Panc1 (cell line): ENCODE measurements at regions not wholly inside any gene's neighbourhood (a gene's known extent, or its start where the extent isn't known, plus 50 kb on each side); places are given as distances from the start of the nearest gene placed in this dataset.
A peak's percentile ranks its signal among the peaks of the same experiment; 100 is the strongest.

ENCODE experiments used
- ATAC-seq: fragments of 200-7000 bp; cut with Tn5 transposase; 2 replicates; pipeline ENCODE4 v1.9.1; 2020; ENCODE audit warnings: mild to moderate bottlenecking, moderate library complexity
- BruUV-seq: library from RNA; stranded (reverse); fragments of 400-500 nt; replicated peaks from 2 replicates; lab custom pipeline; 2021; lab: Mats Ljungman, UMichigan
- CTCF ChIA-PET: fragments of 300-600 bp; sonication (Branson Sonifier 250); formaldehyde crosslinking; loops from one replicate; lab custom pipeline; 2022; ENCODE audit warnings: antibody characterized with exemption; lab: Charles Lee
- POLR2A ChIA-PET: fragments of 300-600 bp; sonication (Branson Sonifier 250); formaldehyde crosslinking; loops from one replicate; lab custom pipeline; 2022; ENCODE audit warnings: antibody characterized with exemption; lab: Charles Lee
- DNase-seq: peaks from one replicate; pipeline ENCODE4 v3.0.0-alpha.2; 2010; ENCODE audit warnings: low read depth, low spot score
- H3K27ac ChIP-seq: 2 replicates; pipeline ENCODE4 v1.5.1; 2011; ENCODE audit warnings: mild to moderate bottlenecking, low read length, inconsistent platforms
- H3K27me3 ChIP-seq: fragments of 200-500 bp; sonication (Bioruptor generic); 2 replicates; pipeline ENCODE4 v1.6.0; 2014; ENCODE audit warnings: low read length, inconsistent platforms; ENCODE audit not compliant: control insufficient read depth, insufficient read depth
- H3K36me3 ChIP-seq: fragments of 200-500 bp; sonication (Bioruptor generic); 2 replicates; pipeline ENCODE4 v1.5.1; 2014; ENCODE audit warnings: inconsistent platforms, mild to moderate bottlenecking, low read length, moderate library complexity; ENCODE audit not compliant: control insufficient read depth, insufficient read depth
- H3K4me1 ChIP-seq: 2 replicates; pipeline ENCODE4 v1.5.1; 2011; ENCODE audit warnings: inconsistent platforms, mild to moderate bottlenecking, low read length, moderate library complexity; ENCODE audit not compliant: control insufficient read depth, insufficient read depth
- H3K4me3 ChIP-seq, 2 experiments: 2 replicates each; pipeline ENCODE4 v1.5.1; 2011 to 2012; ENCODE audit warnings: low read depth in 2 of 2, low read length in 2 of 2, mild to moderate bottlenecking in 2 of 2, inconsistent platforms in 1 of 2, moderate library complexity in 1 of 2
- H3K9me3 ChIP-seq: fragments of 200-500 bp; sonication (Bioruptor generic); 2 replicates; pipeline ENCODE4 v1.5.1; 2014; ENCODE audit warnings: low read depth, mild to moderate bottlenecking, inconsistent platforms, low read length, moderate library complexity; ENCODE audit not compliant: control insufficient read depth, insufficient read depth
- POLR2AphosphoS5 ChIP-seq: IDR thresholded peaks from 2 replicates; pipeline ENCODE4 v1.6.1; 2012; ENCODE audit warnings: mild to moderate bottlenecking, low read depth, low read length, moderate library complexity
- SIN3A ChIP-seq: IDR thresholded peaks from 2 replicates; pipeline ENCODE4 v1.6.1; 2012; ENCODE audit warnings: low read depth, mild to moderate bottlenecking, low read length, moderate library complexity, borderline replicate concordance; ENCODE audit not compliant: insufficient read depth
- TCF7L2 ChIP-seq: IDR thresholded peaks from 2 replicates; pipeline ENCODE4 v1.6.1; 2011; ENCODE audit warnings: mild to moderate bottlenecking, low read depth, low read length, inconsistent platforms
- in situ Hi-C: cut with HindIII; loops from 2 replicates; pipeline ENCODE4 v1.10.0; 2016; ENCODE audit warnings: low sequenced_read_pairs, low pct_unique_long_range_greater_than_20kb
- intact Hi-C: fragments of 100-400 bp; cut with micrococcal nuclease; formaldehyde crosslinking; loops from one replicate; pipeline ENCODE4 v1.10.0; 2022; ENCODE audit not compliant: unreplicated experiment
- TF ChIP-seq, protein P1 (sequence below), 2 experiments: IDR thresholded peaks; 2 replicates each; pipeline ENCODE4 v1.6.1; 2011 to 2012; ENCODE audit warnings: low read depth in 2 of 2, control low read depth in 1 of 2, low read length in 1 of 2, mild to moderate bottlenecking in 1 of 2, moderate library complexity in 1 of 2; ENCODE audit not compliant: insufficient read depth in 1 of 2
- TF ChIP-seq, protein P2 (sequence below): fragments of 450-650 bp; IDR thresholded peaks from 2 replicates; pipeline ENCODE4 v1.5.1; 2017; ENCODE audit warnings: mild to moderate bottlenecking

DNA sequence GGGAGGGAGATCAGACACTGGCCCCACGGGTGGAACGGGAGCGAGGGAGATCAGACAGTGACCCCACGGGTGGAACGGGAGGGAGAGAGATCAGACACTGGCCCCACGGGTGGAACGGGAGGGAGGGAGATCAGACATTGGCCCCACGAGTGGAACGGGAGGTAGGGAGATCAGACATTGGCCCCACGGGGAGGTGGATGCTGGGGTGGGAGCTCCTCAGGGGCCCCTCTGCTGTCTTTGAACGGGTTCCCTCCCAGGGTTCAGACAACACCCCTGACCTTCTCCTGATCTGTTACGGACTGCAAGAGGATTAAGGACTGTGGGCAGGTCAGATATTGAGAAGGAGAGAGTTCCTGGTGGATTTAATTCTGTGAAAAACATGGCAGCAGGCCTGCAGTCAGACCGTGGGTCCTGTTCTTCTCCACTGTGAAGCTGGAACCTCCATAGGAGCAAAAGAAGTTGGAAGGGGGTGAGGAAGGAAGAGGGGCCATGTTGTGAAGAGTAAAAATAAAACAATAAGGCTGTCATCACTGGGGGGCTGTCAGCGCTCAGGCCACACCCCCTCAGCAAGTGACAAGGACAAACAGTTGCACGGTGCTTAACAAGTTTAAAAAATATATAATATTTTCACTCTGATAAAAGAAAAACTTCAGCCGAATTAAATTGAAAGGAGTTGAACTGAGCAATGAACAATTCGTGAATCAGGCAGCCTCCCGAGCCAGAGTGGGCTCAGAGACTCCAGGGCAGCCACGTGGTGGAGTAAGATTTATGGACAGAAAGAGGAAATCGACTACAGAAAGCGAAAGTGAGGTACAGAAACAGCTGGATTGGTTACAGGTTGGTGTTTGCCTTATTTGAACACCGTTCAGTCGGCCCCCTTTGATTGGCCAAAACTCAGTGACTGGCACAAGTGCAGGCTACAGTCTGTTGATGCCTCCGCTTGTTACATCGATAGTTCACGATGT, 348.7 kb upstream of the TNRC6C start:
- ATAC-seq (no peak), DNase-seq (no peak)
- BruUV-seq, result no TSS peak
- in situ Hi-C loops, result no loop called here
- POLR2A ChIA-PET, result interaction anchor here (0.6 to 0.7 kb wide), 2 partner anchors 58 to 474 kb away, joined by 4 to 21 read pairs; no protein-coding TSS in a partner anchor
- H3K27me3 ChIP-seq, result peaks cover 9% of the 10 kb centered on the region
- H3K36me3 ChIP-seq, result no peaks in the 10 kb centered on the region
- H3K4me3 ChIP-seq, result peak overlapping the region; percentile 4 to 37; a peak in 3 of 4 replicates
- H3K27ac ChIP-seq, result no peak overlapping the region
- CTCF ChIA-PET, result no interaction called here
- no peaks in the 10 kb centered on the region for H3K4me1 ChIP-seq
- intact Hi-C loops, result no loop called here
- no peaks in the 10 kb centered on the region for H3K9me3 ChIP-seq
- TF ChIP-seq SIN3A, result no peak
- no peak for TF ChIP-seq POLR2AphosphoS5
- TF ChIP-seq, protein P1, sequence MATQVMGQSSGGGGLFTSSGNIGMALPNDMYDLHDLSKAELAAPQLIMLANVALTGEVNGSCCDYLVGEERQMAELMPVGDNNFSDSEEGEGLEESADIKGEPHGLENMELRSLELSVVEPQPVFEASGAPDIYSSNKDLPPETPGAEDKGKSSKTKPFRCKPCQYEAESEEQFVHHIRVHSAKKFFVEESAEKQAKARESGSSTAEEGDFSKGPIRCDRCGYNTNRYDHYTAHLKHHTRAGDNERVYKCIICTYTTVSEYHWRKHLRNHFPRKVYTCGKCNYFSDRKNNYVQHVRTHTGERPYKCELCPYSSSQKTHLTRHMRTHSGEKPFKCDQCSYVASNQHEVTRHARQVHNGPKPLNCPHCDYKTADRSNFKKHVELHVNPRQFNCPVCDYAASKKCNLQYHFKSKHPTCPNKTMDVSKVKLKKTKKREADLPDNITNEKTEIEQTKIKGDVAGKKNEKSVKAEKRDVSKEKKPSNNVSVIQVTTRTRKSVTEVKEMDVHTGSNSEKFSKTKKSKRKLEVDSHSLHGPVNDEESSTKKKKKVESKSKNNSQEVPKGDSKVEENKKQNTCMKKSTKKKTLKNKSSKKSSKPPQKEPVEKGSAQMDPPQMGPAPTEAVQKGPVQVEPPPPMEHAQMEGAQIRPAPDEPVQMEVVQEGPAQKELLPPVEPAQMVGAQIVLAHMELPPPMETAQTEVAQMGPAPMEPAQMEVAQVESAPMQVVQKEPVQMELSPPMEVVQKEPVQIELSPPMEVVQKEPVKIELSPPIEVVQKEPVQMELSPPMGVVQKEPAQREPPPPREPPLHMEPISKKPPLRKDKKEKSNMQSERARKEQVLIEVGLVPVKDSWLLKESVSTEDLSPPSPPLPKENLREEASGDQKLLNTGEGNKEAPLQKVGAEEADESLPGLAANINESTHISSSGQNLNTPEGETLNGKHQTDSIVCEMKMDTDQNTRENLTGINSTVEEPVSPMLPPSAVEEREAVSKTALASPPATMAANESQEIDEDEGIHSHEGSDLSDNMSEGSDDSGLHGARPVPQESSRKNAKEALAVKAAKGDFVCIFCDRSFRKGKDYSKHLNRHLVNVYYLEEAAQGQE (IDR thresholded peaks at IDR 0.05; ENCODE audit: insufficient read depth in 1 of 2, low read depth in 2 of 2, low read length in 1 of 2), result no peak
- TF ChIP-seq, protein P2, sequence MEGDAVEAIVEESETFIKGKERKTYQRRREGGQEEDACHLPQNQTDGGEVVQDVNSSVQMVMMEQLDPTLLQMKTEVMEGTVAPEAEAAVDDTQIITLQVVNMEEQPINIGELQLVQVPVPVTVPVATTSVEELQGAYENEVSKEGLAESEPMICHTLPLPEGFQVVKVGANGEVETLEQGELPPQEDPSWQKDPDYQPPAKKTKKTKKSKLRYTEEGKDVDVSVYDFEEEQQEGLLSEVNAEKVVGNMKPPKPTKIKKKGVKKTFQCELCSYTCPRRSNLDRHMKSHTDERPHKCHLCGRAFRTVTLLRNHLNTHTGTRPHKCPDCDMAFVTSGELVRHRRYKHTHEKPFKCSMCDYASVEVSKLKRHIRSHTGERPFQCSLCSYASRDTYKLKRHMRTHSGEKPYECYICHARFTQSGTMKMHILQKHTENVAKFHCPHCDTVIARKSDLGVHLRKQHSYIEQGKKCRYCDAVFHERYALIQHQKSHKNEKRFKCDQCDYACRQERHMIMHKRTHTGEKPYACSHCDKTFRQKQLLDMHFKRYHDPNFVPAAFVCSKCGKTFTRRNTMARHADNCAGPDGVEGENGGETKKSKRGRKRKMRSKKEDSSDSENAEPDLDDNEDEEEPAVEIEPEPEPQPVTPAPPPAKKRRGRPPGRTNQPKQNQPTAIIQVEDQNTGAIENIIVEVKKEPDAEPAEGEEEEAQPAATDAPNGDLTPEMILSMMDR, result no peak
- TF ChIP-seq TCF7L2, result no peak

DNA sequence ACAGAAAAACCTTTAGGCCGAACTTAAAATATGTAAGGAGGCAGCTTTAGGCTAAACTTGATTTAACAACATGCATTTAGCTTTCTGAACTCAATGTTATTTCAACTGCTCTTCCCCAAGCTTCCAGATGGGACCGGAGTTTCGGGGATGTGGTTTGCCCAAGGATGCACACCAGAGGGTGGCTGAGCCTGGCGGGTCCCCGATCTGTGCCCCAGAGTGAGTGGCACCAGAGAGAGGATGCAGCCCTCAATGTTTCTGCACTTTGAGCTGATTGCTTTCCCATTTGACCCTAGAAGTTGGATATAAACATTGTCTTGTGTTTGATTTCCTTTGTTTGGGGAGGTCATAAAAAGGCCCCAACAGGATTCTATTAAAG, 348.0 kb upstream of the TNRC6C start:
- Histone ChIP-seq H3K27ac (no peak overlapping the region), H3K36me3 (no peaks in the 10 kb centered on the region), H3K4me3 (peak overlapping the region in 1 of 2 experiments; percentile 37; a peak in 2 of 4 replicates), H3K9me3 (no peaks in the 10 kb centered on the region), H3K4me1 (no peaks in the 10 kb centered on the region), H3K27me3 (peaks cover 9% of the 10 kb centered on the region)
- POLR2A ChIA-PET, result no interaction called here
- in situ Hi-C loops, result no loop called here
- DNase-seq (no peak), ATAC-seq (no peak)
- CTCF ChIA-PET, result no interaction called here
- no peak for TF ChIP-seq POLR2AphosphoS5
- TF ChIP-seq SIN3A, result no peak
- TF ChIP-seq TCF7L2, result no peak
- TF ChIP-seq, protein P2, result no peak
- TF ChIP-seq, protein P1 (IDR thresholded peaks at IDR 0.05; ENCODE audit: insufficient read depth in 1 of 2, low read depth in 2 of 2, low read length in 1 of 2), result no peak
- intact Hi-C loops, result no loop called here
- no TSS peak for BruUV-seq
